Neural progenitor cell (in vitro differentiated cells): ENCODE measurements at regions not wholly inside any gene's neighbourhood (a gene's known extent, or its start where the extent isn't known, plus 50 kb on each side); places are given as distances from the start of the nearest gene placed in this dataset.

ENCODE experiments used
- DNase-seq: peaks from one replicate; pipeline ENCODE4 v3.0.0-alpha.2; 2016; ENCODE audit warnings: low spot score
- H2AFZ ChIP-seq: fragments of 200-600 bp; sonication (generic); replicated peaks from 2 replicates; pipeline ENCODE4 v1.6.1; 2016; ENCODE audit warnings: antibody characterized with exemption
- H3F3A ChIP-seq: fragments of 200-600 bp; sonication (generic); 2 replicates; pipeline ENCODE4 v1.6.1; 2016; ENCODE audit warnings: antibody characterized with exemption, low read depth
- H3K27ac ChIP-seq: fragments of 200-600 bp; sonication (generic); 2 replicates; pipeline ENCODE4 v1.5.1; 2016; ENCODE audit warnings: mild to moderate bottlenecking
- H3K27me3 ChIP-seq: fragments of 200-600 bp; sonication (generic); 2 replicates; pipeline ENCODE4 v1.6.1; 2016; ENCODE audit warnings: mild to moderate bottlenecking, moderate library complexity
- H3K36me3 ChIP-seq: fragments of 200-600 bp; sonication (generic); 2 replicates; pipeline ENCODE4 v1.5.1; 2016
- H3K4me1 ChIP-seq: fragments of 200-600 bp; sonication (generic); 2 replicates; pipeline ENCODE4 v1.6.1; 2016; ENCODE audit warnings: mixed run types
- H3K4me2 ChIP-seq: fragments of 200-600 bp; sonication (generic); 2 replicates; pipeline ENCODE4 v1.6.1; 2016
- H3K4me3 ChIP-seq: fragments of 200-600 bp; sonication (generic); 2 replicates; pipeline ENCODE4 v1.5.1; 2016
- H3K79me2 ChIP-seq: fragments of 200-600 bp; sonication (generic); 2 replicates; pipeline ENCODE4 v1.6.1; 2016; ENCODE audit warnings: low read depth
- H3K9ac ChIP-seq: fragments of 200-600 bp; sonication (generic); 2 replicates; pipeline ENCODE4 v1.6.1; 2016
- H3K9me3 ChIP-seq: fragments of 200-600 bp; sonication (generic); 2 replicates; pipeline ENCODE4 v1.5.1; 2016; ENCODE audit warnings: low read depth
- H4K20me1 ChIP-seq: fragments of 200-600 bp; sonication (generic); 2 replicates; pipeline ENCODE4 v1.6.1; 2016; ENCODE audit warnings: low read depth
- H3K27ac Mint-ChIP-seq: 3 replicates; pipeline ENCODE4 v1.8.0; 2021; ENCODE audit warnings: mixed read lengths
- H3K27me3 Mint-ChIP-seq: 2 replicates; pipeline ENCODE4 v1.8.0; 2022; ENCODE audit warnings: low read depth, mild to moderate bottlenecking, inconsistent platforms, moderate library complexity, mixed read lengths; ENCODE audit not compliant: insufficient read depth
- H3K36me3 Mint-ChIP-seq: 3 replicates; pipeline ENCODE4 v1.8.0; 2021; ENCODE audit warnings: mixed read lengths
- H3K4me1 Mint-ChIP-seq: 3 replicates; pipeline ENCODE4 v1.8.0; 2021; ENCODE audit warnings: mixed read lengths
- H3K4me3 Mint-ChIP-seq: 3 replicates; pipeline ENCODE4 v1.8.0; 2021; ENCODE audit warnings: mild to moderate bottlenecking, moderate library complexity, mixed read lengths
- H3K9me3 Mint-ChIP-seq: 3 replicates; pipeline ENCODE4 v1.8.0; 2020; ENCODE audit warnings: mixed read lengths
- EZH2 ChIP-seq: fragments of 200-600 bp; sonication (generic); IDR thresholded peaks from 2 replicates; pipeline ENCODE4 v1.6.1; 2017; ENCODE audit warnings: antibody characterized with exemption, mild to moderate bottlenecking, moderate library complexity
- EZH2phosphoT487 ChIP-seq: fragments of 200-600 bp; sonication (generic); IDR thresholded peaks from 2 replicates; pipeline ENCODE4 v1.6.1; 2017; ENCODE audit warnings: antibody characterized with exemption
- TF ChIP-seq, protein P1 (sequence below): fragments of 200-600 bp; sonication (generic); IDR thresholded peaks from 2 replicates; pipeline ENCODE4 v1.5.1; 2017; ENCODE audit warnings: antibody characterized with exemption, mild to moderate bottlenecking

DNA sequence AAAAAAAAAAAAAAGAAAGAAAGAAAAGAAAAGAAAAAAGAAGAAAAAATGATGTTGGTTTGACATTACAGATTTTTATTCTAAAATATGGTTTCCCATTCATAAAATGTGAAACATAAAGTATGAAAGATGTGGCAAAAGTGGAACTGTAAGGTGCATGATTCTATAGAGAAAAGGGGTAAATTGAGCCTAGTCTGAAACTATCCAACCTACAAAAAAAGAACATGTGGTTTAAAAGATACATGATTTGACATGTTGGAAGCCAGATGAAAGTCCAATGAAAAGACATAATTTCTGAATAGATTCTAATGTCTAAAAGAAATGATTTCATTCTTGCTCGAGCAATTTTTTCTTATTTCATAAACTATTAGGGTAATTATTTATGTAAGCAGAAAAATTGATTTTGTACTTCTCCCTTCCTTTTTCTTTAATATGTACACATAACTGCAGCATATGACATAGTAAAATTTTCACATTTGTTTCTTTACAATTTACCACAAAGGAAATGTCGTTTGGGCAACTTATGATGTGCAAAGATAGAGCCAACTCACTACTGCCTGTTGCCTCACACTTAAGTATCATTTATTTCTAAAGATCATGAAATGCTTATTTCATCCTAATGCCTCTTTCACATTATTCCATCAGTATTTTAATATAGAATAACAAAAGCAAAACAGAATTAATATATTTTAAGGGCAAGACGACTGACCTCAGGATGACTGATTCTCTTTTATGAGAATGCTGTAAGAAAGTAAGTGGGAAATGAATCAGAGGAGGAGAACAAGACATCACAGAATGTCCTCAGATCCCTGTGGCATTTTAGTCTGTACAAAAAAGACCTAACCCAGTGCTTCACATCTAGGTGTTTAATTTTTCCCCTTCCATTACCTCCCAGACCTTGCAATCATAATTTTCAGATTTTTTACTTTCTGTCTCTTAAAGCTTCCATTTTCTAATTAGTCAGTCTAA lies 165.8 kb upstream of the HMCN1 start:
- H3K27me3 Mint-ChIP-seq: no peaks in the 10 kb centered on the region
- no peak for DNase-seq

DNA sequence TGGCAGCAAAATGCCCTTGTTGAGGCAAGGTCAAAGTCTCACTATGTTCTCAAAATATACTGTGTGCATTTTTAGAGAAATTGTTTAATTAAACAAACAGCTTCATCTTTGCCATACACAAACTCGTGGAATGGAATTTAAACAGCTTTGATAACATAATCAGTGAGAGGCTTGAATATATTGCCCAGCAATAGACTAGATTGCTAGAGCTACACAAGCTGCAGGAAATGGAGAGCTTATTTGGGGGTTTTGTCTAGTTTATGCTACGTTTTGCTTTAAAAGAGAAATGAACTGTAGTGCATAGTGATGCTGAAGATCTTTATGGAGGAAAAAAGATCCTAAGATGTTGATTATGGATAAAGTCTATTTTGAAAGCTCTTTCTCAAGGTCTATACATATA lies 166.8 kb upstream of the HMCN1 start:
- H4K20me1 ChIP-seq: no peaks in the 10 kb centered on the region
- H3K9me3 ChIP-seq: no peaks in the 10 kb centered on the region
- no peaks in the 10 kb centered on the region for H3K4me1 ChIP-seq
- no peaks in the 10 kb centered on the region for H3K79me2 ChIP-seq
- no peaks in the 10 kb centered on the region for H3K27me3 ChIP-seq
- H3K36me3 ChIP-seq: no peaks in the 10 kb centered on the region
- H3K4me2 ChIP-seq: no peak overlapping the region
- no peak overlapping the region for H3K4me3 ChIP-seq
- peaks cover 2% of the 10 kb centered on the region for H3K9me3 Mint-ChIP-seq
- no peak overlapping the region for H3K27ac ChIP-seq
- TF ChIP-seq, protein P1, sequence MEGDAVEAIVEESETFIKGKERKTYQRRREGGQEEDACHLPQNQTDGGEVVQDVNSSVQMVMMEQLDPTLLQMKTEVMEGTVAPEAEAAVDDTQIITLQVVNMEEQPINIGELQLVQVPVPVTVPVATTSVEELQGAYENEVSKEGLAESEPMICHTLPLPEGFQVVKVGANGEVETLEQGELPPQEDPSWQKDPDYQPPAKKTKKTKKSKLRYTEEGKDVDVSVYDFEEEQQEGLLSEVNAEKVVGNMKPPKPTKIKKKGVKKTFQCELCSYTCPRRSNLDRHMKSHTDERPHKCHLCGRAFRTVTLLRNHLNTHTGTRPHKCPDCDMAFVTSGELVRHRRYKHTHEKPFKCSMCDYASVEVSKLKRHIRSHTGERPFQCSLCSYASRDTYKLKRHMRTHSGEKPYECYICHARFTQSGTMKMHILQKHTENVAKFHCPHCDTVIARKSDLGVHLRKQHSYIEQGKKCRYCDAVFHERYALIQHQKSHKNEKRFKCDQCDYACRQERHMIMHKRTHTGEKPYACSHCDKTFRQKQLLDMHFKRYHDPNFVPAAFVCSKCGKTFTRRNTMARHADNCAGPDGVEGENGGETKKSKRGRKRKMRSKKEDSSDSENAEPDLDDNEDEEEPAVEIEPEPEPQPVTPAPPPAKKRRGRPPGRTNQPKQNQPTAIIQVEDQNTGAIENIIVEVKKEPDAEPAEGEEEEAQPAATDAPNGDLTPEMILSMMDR: no peak
- TF ChIP-seq EZH2: no peak
- TF ChIP-seq EZH2phosphoT487: no peak
- H3F3A ChIP-seq: no peaks in the 10 kb centered on the region
- H3K4me1 Mint-ChIP-seq: peaks cover 2% of the 10 kb centered on the region
- H3K4me3 Mint-ChIP-seq: no peak overlapping the region
- DNase-seq: no peak
- no peaks in the 10 kb centered on the region for H3K36me3 Mint-ChIP-seq
- H2AFZ ChIP-seq: no peak overlapping the region
- H3K27ac Mint-ChIP-seq: no peak overlapping the region
- H3K27me3 Mint-ChIP-seq: no peaks in the 10 kb centered on the region
- no peak overlapping the region for H3K9ac ChIP-seq

More for the DNA sequence above, 165.8 kb upstream of the HMCN1 start:
- Mint-ChIP-seq H3K4me3 (no peak overlapping the region), H3K9me3 (peaks cover under 1% of the 10 kb centered on the region), H3K27ac (no peak overlapping the region), H3K4me1 (peaks cover 2% of the 10 kb centered on the region), H3K36me3 (no peaks in the 10 kb centered on the region)
- H3K9me3 ChIP-seq: no peaks in the 10 kb centered on the region
- H3K4me2 ChIP-seq: no peak overlapping the region
- no peak overlapping the region for H2AFZ ChIP-seq
- H3K27ac ChIP-seq: no peak overlapping the region
- no peak for TF ChIP-seq EZH2
- no peak for TF ChIP-seq EZH2phosphoT487
- TF ChIP-seq, protein P1: no peak
- H3F3A ChIP-seq: no peaks in the 10 kb centered on the region
- no peaks in the 10 kb centered on the region for H3K27me3 ChIP-seq
- H3K4me1 ChIP-seq: no peaks in the 10 kb centered on the region
- H3K9ac ChIP-seq: no peak overlapping the region
- H3K79me2 ChIP-seq: no peaks in the 10 kb centered on the region
- no peak overlapping the region for H3K4me3 ChIP-seq
- H4K20me1 ChIP-seq: no peaks in the 10 kb centered on the region
- no peaks in the 10 kb centered on the region for H3K36me3 ChIP-seq

DNA sequence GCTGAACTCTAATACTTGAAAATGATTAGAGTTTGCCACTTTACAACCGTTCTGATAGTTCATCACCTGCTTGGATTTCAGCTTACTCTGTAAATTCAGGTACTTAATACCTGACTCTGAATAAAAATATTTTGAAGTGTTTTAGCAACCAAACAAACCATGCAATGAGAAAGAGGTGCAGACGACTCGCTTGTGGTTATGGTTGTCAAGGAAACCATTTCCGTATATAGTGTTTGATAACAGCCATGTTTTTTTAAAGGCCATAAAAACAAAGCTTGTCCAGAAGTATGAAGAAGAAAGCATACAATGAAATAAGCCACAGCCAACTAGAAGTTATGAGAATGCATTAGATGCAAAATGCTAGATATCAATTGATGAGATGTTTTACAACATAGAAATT lies 167.2 kb upstream of the HMCN1 start:
- Histone ChIP-seq H3K27ac (no peak overlapping the region), H3K4me1 (no peaks in the 10 kb centered on the region), H4K20me1 (no peaks in the 10 kb centered on the region), H3K9me3 (no peaks in the 10 kb centered on the region), H3K4me3 (no peak overlapping the region), H3F3A (no peaks in the 10 kb centered on the region), H3K9ac (no peak overlapping the region), H3K27me3 (no peaks in the 10 kb centered on the region), H2AFZ (no peak overlapping the region), H3K79me2 (no peaks in the 10 kb centered on the region), H3K36me3 (no peaks in the 10 kb centered on the region), H3K4me2 (no peak overlapping the region)
- H3K4me3 Mint-ChIP-seq: no peak overlapping the region
- H3K36me3 Mint-ChIP-seq: no peaks in the 10 kb centered on the region
- H3K9me3 Mint-ChIP-seq: peaks cover 2% of the 10 kb centered on the region
- TF ChIP-seq EZH2: no peak
- no peak for TF ChIP-seq EZH2phosphoT487
- TF ChIP-seq, protein P1: no peak
- H3K27ac Mint-ChIP-seq: no peak overlapping the region
- H3K27me3 Mint-ChIP-seq: no peaks in the 10 kb centered on the region
- peaks cover 2% of the 10 kb centered on the region for H3K4me1 Mint-ChIP-seq
- DNase-seq: no peak
